NCI-H446 (cell line): ENCODE measurements at regions not wholly inside any gene's neighbourhood (a gene's known extent, or its start where the extent isn't known, plus 50 kb on each side); places are given as distances from the start of the nearest gene placed in this dataset.

Source experiments
- DNase-seq, 2 experiments: peaks; one replicate each; lab custom pipeline; 2025; lab: John Stamatoyannopoulos, UW

DNA sequence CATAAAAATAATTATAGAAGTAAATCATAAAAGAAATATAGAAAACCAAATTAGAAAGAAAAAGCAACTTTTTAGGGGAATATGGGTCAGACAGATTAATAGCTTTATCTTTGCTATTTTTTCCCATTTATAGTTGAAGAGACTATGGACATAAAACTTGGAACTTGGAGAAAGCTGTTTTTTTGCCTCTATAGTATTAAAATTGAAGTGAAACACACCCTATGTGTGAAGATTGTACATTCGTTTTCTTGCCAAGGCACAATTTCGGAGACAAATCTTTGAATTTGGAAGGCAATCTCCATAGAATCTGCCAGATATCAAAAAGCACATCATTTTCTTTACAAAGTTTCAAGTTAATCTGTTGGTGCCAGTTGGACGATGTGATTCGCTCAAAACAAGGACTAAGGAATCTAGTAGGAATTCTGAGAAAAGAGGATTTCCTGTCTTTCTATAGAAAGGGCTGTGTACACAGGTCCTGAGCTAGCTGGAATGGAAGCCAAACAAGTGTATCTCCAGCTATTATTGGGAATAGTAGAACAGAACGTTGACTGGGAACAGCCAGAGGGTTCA lies 156.3 kb downstream of the SLC7A11 start:
- DNase-seq: no peak

DNA sequence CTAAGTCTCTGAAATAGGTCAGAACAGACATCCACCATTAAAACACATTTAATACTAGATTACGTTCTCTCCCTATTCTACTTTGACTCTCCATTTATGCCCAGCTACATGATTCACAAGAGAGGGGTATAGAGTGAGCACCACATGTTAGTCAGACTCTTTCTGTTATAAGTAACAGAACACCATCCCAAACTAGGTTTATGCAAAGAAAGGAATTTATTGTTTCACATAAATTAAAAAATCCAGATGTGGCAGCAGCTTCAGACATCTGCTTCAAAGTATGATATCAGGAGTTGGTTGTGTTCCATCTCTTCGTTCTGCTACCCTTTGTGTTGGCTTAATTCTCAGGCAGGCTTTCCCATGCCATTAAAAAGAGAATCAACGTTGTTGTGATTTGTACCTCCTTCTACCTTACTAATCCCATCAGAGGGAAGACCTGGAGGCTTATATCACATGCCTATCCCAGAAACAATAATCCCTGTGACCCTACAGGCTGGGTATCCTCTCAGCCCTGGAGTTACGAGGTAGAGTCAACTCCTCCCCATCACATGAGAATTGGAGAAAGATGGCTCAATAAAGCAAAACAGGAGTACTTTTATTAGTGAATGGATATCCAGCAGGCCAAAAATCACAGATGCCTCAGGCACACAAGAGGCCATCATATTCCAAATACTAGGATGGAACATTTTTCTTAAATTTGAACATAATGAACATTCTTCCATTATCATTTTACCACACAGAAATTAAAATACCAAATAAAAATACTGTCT lies 163.2 kb downstream of the SLC7A11 start:
- DNase-seq: no peak

DNA sequence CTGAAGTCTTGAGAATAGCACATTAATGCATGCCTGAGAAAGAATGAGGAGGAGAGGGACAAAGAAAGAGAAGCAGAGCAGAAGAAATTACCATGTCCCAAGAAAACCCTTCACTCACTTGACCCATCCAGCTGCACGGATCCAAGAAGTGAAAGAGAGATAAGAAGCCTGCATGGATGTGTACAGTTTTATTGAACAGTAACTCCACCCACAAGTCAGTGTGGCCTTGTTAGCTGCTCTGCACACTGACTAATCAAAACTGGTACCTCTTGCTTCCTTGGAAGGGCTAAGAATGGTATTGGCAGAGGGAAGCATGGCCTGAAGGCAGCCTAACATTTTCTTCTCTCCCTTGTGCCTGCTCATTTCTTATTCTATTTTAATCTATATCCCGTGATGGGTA lies 163.9 kb downstream of the SLC7A11 start:
- DNase-seq: no peak

DNA sequence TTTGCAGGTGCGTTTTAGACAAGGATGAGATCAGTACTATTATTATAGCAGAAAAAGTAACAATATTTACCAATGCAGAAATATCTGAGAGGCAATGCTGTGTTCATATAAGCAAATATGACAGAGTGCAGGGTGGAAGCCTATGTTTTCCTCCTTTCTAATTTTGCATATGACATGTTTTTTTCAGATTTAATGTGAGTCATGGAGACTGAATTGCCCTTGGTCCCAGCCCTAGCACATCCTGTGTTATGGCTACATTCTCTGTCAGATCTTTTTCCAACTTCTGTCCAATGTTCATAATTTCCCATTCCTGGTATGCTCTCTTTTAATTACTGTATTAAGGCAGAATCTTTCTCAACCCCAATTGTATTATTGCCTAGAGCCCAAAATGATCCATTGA lies 165.6 kb downstream of the SLC7A11 start:
- DNase-seq: no peak

DNA sequence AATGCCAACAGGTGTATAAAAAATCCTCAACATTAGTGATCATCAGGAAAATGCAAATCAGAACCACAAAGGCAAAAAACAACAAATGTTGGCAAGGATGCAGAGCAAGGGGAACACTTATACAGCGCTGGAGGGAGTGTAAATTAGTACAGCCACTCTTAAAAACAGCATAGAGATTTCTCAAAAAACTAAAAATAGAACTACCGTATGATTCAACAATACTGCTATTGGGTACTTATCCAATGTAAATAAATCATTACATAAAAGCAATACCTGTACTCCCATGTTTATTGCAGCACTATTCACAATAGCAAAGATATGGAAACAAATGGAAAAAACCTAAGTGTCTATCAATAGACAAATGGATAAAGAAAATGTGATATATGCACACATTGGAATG lies 171.3 kb downstream of the SLC7A11 start:
- no peak for DNase-seq

DNA sequence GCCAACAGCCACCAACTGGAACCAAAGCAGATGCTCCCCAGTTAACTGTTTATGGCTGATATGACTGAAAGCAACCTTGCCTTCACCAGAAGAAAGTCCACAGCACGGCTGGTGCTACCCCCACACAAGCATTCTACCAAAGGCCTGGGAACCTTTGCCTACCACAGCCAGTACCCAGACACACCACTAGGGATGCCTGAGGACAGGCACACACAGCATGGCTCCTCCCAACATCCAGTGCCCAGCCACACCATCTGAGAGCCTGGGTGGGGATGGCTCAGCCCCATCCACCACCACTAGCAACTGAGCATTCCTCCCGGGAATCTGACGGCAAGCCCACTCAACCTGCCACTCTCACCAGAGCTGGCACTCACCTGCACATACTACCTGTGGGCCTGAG lies 178.6 kb downstream of the SLC7A11 start:
- no peak for DNase-seq

DNA sequence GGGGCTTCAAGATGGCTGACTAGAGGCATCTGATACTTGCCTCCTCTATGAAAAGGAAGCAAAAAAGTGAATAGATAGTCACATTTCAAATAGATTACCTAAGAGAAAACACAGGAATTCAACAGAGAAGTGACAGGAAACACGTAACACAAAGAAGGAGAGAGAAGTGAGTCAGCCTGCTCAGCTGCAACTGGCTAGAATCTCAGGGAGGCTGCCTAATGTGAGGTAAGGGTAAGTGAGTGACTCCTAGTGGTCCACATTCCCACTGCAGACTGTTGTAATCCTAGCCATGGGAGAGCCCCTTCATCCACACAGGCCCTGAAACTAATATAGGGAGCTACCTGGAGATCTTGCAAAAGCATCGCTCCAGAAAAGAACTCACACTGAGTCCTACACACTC lies 179.2 kb downstream of the SLC7A11 start:
- DNase-seq: no peak

DNA sequence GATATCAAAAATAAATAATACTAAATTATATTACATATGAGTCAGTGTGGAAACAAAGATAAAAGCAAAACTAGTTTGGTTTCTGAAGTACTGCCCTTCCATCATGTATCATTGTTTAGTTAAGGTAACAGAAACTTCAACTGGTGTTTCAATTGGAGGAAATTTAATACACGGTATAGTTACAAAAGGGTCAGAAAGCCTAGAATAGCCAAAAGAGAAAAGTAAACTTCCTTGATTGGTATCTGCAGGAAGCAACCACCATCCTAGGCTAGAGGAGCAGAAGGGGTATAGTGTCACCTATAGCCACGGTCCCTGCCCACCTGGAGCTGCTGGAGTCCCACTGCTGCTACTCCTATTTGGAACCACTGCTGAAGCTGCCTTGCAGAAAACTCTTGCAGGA lies 185.6 kb downstream of the SLC7A11 start:
- DNase-seq: no peak

DNA sequence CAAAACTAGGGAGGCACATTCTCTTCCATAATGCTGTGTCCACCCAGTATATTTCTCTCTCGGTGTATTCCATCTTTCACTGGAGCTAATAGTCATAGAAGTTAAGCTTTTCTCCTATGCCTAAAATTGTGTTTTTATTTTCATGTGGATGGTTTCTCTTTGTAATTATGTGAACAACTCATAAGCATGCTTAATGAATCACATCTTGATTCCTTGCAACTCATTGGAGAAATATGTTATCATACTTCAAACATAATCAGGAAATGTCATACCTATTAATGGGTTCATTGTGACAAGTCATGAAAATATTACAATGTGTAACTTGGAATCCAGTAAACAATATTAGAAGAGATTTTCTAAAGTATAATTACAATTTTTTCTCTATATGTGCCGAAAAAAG lies 186.3 kb downstream of the SLC7A11 start:
- DNase-seq: no peak

DNA sequence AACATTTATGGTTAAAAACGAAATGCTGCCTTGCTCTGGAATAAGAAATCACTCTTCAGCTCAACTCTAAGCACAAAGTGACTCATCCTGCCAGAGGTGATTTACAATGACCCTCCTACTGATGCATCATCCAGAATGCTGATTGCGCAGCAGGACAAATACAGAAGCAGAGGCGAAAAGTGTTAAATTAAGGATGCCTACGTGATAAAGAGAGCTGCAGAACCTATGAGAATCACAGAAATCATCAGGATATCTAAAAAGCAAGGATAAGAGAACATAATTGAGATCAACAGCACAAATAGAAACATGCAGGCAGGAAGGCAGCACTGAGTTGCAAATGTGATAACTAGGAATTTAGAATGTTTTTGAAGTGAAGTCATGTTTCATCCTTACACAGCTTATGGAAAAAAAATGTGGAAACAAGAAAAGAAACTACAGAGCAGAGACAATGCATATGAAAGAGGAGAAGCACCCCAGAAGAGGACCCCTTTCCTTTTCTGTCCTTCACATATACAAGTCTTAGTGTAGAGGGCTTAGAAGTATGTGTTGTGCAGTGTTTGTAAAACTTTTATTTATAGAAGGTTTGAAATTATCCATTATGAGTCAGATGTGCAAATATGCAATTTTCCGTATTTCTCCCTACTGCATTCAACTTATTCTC lies 188.4 kb downstream of the SLC7A11 start:
- DNase-seq: no peak

DNA sequence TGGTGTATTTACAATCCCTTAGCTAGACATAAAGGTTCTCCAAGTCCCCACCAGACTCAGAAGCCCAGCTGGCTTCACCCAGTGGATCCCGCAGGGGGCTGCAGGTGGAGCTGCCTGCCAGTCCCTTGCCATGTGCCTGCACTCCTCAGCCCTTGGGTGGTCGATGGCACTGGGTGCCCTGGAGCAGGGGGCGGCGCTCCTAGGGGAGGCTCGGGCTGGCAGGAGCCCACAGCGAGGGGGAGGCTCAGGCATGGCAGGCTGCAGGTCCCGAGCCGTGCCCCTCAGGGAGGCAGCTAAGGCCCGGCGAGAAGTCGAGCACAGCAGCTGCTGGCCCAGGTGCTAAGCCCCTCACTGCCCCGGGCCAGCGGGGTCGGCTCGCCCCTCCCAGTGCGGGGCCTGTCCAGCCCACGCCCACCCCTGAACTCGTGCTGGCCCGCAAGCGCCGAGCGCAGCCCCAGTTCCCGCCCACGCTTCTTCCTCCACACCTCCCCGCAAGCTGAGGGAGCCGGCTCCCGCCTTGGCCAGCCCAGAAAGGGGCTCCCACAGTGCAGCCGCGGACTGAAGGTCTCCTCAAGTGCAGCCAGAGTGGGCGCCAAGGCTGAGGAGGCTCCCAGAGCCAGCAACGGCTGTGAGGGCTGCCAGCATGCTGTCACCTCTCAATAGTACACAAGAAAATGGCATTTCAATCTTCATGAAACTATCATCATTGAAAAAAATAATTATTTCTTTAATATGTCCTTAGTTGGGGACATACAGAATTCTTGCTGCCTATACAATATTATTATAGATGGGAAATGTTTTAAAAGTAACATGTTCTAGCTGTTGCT lies 189.1 kb downstream of the SLC7A11 start:
- DNase-seq: no peak

DNA sequence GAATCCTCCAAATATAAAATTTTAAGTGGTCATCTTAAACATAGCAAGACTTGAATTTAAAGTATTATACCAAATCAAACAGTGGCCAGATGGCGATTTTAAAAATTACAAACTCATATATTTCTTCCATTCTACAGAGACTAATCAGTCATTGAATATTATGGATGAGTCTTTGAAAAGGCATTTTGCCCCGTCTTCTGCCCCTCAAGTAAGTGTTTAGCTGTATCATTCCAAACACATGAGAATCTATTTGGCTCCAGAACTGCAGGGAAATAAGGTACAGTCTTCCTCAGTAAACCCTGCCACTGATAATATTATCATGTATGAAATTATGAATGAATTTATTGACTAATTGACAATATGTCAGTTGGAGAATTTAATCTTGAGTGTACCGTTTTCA lies 191.0 kb downstream of the SLC7A11 start:
- no peak for DNase-seq

DNA sequence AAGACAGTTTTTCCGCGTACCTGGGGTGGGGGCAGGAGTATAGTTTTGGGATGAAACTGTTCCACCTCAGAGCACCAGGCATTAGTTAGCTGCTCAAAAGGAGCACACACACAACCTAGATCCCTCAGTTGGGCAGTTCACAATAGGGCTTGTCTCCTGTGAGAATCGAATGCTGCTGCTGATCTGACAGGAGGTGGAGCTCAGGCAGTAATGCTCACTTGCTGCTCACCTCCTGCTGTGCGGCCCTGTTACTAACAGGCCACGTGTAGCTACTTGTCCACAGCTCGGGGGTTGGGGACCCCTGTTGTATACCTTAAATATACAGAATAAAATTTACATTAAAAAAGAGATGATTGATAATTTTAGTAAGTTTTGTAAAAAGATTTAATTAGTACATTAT lies 191.5 kb downstream of the SLC7A11 start:
- DNase-seq: no peak

DNA sequence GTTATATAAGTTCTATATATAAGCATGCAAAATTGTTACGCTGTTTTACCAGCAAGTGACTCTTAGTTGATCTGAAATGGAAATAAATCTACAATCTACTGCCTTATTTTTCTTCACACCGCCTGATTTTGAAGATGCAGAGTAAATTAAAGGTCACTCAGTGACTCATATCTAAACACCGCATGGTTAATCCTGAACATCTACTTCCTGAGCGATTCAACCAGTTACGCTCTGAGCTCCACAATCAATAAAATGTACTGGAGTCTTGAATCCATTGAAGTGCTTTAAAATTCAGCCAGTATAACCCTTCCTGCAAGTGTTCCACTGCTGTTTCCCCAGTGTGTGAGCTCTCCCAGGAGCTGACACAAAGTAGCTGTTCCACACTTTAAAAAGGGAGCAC lies 192.8 kb downstream of the SLC7A11 start:
- no peak for DNase-seq

DNA sequence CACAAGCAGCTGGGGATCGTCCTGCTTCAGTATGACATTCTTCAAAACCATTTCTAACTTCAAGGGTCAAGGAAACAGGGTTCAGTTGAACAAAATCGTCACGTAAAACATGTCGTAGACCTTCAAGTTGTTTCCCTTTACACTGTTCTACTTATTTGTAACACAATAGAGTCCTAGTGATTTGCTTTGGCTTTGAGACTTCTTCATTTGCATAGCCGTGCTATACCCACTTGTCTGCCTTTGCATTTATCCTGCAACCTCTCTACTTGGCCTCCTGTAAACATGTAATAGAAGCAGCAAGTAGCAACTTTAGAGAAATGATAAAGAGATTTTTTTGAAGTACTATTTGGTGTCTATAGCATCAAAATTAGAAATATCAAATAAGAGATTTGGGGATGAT lies 194.9 kb downstream of the SLC7A11 start:
- no peak for DNase-seq

DNA sequence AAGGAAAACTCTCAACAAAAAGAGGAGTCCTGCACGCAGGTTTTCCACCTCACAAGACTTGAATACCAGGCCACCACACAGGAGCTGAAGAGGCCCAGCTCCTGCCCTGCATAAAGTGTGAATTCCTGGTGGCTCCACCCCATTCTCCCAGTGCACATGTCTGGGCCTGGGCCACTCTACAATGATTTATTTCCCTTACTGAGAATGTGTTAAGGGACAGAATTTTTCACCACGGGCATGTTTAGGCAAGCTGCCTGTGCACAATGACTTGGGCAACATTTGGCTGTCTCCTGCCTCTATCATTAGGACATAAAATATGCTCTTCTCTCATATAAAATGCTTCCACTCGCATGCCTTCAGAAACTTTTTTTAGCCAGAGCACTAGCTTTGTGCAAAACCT lies 197.1 kb downstream of the SLC7A11 start:
- no peak for DNase-seq

DNA sequence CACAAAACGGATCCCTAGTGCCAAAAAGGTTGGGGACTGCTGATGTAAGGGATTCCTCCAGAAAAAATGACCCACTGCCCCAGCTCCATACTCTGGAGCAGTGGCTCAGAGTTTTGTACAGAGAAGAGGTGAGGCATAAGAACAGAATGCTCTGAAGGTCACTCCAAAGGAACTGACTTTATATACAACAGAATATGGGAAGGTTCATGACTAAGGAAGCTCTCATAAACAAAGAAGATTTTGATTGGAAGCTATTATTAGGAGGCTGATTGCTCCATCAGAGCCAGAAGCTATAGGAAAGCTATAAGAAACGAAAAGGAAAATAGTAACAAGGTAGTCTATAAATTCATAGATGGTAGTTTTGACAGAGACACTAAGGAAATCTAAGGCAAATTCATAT lies 203.1 kb downstream of the SLC7A11 start:
- DNase-seq: no peak

DNA sequence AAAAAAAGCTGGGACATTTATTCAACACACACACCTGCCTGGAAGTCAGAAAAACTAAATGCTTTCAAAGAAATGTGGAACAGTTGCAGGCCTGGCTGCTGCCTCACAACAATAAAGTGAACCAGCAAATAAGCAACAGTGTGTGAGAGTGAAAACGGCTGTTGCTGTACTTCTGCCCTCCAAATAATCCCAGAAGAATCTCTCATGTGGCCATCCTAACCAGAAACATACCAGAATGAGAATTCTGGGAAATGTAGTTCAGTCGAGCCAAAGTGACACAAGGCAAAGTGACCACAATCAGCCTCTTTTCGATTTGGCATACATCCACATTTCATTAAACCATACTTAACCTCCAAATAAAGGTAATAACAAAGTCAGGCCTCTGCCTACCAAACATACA lies 204.5 kb downstream of the SLC7A11 start:
- DNase-seq: no peak

DNA sequence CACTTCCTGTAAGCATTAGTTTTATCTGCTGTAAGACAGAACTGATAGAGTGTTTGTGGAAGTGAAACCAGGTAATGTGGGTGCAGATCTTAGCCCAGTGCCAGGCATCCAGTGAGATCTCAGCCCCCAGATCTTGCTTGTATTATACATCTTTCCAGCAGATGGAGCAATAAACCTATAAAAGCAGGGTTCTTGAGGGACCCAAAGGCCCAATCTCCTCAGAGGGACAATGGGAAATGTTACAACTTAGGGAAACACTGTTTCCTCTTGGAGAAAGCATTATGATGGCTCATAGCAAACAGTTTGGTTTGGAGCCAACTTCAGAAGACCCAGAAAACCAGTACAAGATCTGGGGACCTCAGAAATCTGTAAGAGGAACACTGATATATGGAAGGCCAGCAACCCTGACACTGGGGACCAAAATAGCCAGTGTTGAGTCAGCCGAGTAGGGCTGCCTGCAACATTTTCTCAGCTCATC lies 206.3 kb downstream of the SLC7A11 start:
- peak; percentile 9 to 28 for DNase-seq

DNA sequence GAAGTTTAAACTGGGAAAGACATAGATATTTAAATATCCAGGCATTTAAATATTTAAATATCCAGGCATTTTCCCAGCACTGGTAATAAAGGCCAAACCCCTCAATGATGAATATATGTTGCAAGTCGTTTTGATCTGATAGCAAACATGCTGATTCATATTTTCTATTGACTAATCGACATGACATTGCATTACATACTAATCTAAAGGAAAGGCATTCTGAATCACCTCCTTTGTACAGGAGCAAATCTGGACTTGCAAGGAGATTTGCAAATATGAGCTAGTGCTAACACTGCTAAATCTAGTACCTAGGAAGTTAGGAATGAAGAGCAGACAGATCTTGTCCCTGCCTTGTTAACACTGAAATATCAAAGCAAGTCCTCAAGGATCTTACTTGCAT lies 207.3 kb downstream of the SLC7A11 start:
- no peak for DNase-seq

DNA sequence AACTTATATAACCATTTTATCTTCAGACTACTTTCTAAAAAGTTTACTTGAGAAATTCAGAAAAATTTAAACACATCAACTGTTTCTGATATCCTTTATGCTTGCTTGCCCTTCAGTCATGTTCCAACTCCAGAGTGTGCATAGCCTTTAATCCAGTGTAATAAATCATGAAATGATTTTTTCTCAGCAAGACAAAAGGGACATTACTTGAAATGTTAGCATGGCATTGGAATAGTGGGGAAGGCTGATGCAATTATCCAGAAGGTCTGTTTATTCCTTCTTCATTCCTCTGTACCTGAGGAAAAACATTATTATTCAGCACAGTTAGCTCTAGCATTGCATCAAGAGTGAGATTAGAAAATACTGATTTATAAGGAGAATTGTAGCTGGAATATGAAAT lies 209.9 kb downstream of the SLC7A11 start:
- DNase-seq: no peak

DNA sequence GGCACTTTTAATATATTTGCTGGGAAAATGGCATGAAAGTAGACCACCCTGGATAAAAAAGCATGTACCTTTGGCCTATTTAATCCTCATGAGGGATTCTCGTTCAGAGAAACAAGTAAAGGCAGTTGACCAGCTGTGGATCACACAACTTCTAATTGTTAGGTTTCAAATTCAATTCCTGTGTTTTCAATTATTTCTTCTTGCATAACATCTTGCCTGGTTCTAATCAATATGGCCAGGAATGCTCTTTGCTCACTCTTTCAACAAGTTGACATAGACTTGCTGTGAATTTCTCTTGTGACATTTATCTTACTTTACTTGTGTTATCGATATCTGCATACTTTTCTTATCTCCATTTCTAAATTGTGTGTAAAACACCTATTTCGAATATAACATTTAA lies 211.8 kb downstream of the SLC7A11 start:
- no peak for DNase-seq

DNA sequence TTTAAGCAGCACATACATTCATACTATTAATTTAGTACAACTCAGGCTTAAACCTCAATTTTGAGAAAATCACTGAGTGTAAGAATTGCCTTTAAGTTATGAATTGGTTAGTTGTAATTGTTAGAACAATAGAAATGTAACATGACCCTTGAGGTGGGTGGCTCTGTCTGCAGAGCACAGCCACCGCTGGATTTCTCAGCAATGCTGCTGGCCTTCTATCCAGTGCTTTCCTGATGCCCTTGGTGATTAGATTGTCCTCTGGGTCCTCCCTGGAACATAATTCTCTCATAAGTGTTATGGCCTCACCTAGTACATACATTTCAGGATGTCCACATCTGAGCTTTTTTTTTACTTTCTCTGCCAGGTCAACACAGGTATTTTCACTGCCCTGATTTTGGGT lies 213.2 kb downstream of the SLC7A11 start:
- DNase-seq: no peak
